ENCODE measurements at regions not wholly inside any gene's neighbourhood (a gene's known extent, or its start where the extent isn't known, plus 50 kb on each side); places are given as distances from the start of the nearest gene placed in this dataset.

DNA sequence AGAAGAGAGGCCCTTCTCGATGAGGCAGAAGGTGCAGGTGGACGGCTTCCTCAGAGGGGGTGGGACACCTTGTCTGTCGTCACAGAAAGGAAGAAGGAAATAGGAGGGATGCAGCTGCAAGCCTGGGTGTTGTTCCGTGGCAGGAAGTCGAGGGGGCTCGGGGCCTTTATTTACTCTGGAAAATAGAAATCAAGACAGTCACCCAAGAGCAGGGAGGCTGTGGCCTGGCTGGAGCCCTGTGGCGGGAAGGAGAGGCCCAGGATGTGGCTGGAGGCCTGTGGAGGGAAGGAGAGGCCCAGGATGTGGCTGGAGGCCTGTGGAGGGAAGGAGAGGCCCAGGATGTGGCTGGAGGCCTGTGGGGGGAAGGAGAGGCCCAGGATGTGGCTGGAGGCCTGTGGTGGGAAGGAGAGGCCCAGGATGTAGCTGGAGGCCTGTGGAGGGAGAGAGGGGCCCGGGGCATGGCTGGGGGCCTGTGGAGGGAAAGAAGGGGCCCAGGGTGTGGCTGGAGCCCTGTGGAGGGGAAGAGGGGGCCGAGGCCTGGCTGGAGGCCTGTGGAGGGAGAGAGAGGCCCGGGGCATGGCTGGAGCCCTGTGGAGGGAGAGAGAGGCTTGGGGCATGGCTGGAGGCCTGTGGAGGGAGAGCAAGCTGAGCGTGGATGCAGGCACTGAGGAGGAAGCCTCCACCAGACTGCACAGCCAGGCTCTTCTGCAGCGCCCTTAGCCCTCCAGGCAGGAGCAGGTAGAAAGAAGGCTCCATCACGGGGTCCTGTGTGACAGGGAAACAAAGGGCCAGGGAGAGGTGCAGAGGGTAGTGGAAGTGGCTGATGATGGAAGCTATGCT lies 97.3 kb upstream of the SFMBT2 start:
- no peak for DNase-seq (ENCODE audit: low read depth in 2 of 2)

DNA sequence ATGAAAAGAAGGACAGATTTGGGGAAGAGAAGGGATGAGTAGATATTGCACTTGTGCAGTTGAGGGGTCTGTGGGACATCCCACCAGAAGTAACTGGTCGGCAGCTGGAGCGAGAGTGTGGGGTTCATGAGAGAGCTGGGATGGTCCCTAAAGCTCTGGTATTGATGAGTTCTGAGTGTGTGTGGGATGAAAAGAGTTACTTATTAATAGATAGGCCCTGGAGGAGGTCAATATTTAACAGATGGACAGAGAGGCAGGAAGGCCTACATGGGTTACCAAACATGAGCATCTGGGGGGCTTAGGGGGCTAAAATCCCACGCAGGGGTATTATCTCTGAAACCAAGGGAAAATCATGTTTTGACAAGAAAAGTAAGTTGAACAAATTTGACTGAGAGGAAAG lies 95.7 kb upstream of the SFMBT2 start:
- no peak for DNase-seq (ENCODE audit: low read depth in 2 of 2)

DNA sequence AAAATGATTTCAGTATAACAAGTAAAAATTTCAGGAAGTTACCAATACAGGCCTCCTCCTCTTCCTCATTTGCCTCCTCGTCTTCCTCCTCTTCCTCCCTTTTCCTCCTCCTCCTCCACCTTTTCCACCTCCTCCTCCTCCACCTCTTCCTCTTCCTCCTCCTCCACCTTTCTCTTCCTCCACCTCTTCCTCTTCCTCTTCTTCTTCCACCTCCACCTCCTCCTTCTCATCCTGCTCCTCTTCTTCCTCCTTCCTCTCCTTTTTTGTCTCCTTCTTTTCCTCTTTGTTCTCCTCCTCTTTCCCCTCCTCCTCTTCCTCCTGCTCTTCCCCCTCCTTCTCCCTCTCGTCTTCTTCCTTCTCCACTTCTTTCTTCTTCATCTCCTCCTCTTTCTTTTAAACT lies 94.4 kb upstream of the SFMBT2 start:
- DNase-seq (ENCODE audit: low read depth in 2 of 2) = no peak

DNA sequence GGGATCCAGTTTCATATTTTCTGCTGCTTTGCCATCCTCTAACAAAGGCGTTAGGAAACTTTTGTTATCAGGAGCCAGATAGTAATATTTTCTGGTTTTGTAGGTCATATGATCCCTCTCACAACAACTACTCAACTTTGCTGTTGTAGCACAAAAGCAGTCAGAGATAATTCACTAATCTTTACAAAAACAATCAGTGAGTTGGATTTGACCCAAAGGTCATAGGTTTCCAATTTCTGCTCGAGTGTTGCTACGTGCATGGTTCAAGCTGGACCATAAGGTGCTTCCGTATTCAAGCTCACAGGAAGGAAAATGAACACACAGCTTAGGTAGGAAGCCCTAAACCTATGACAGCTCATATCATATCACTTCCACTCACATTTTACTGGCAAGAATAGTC lies 92.4 kb upstream of the SFMBT2 start:
- DNase-seq (ENCODE audit: low read depth in 2 of 2) = no peak

DNA sequence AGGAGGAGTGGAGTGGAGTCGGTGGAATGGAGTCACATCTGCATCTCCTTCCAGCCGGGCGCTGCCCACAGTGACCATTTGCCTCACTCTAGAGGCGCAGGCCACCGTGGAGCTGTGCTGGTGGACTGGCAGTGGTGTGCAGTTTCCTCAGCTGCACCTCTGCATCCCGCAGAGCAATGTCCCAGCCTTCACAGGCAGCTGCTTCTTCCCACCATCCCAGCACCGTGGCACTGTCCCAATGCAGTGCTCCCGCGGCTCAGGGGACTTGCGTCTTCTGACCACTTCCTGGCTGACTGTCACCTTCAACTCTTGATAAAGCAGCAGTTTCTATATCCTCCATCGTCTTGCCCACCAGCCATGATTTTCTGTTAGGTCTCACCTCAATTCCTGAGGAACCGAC lies 90.3 kb upstream of the SFMBT2 start:
- DNase-seq (ENCODE audit: low read depth in 2 of 2) = no peak

DNA sequence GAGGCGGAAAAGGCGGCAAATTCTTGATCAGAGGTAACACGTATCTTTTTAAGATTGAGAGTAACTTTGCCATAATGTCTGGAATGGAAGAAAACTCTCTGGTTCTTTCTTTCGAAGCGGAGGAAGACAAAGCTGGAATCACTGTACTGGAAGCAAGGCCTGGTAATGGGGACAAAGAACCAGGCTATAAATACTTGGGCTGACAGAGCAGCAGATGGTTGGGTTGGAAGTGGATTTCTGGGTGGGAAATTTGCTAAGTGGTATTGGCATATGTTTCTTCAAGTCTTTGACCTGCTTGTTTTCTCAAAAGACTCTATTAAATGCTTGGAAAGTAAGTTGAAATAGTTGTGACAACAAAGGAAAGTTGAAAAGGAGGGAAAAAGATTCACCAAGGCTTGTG lies 87.3 kb upstream of the SFMBT2 start:
- DNase-seq (ENCODE audit: low read depth in 2 of 2) = no peak

DNA sequence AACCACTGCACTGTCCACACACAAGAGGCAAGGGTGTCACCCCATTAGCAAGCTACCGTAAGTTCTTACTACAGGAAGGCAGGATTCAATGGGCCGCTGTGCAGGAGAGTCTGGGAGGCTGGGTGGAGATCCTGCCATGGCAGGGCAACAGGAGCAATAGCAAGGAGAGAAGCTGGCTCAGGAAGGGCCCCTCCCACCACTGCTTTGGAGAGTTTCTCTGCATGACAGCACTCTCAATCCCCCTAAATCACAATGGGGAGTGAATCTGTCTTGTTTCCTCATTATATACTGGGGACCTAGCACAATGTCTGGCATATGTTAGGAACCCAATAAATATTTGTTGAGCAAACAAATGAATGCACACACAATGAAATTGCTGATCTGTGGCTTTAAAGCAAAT lies 83.2 kb upstream of the SFMBT2 start:
- no peak for DNase-seq (ENCODE audit: low read depth in 2 of 2)

DNA sequence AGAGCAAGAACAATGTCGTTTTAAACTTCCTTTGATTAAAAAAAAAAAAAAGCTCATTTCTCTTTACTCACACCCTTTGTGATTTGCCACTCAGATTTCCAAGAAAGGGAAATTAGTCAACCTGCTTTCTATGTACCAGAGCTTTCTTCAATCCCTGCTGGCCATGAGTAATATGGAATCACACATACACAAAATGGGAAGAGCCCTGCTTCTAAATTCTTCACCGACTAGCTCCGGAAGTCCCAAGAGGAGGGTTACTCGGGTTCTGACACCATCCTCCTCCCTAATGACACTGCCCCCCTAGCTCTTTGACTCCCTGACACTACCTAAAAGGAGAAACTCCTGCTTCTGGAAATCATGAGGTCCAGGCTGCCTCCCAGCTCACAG lies 81.8 kb upstream of the SFMBT2 start:
- DNase-seq (ENCODE audit: low read depth in 2 of 2) = no peak

DNA sequence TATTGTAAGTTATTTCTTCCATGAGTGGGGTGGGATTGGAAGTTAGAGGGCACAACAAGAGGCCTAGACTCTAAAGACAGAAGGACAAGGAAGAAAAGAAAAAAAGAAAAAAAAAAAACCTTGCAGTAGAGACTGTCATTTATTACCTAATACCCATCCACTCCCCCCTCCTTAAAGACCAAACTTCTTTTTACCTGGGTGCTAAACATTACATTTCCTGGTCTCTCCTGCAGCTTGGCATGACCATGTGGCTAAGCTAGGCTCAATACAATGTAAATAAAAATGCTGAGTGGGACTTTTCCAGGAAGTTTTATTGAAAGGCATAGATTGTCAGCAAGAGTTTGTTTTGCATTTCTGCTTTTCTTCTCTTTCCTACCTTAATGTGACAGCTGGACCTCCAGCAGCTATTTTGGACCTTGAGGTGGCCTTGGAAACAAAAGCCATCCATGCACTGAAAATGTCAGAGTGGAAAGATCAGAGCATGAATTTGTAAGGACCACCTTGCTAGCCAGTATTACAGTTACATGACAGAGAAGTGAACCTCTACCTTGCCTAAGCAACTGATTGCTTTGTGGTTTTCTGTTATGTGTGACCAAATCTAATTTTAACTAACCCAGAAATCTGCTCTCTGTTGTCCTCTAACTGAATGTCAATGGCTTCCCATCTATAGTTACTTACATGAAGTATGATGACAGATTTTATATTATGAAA lies 81.3 kb upstream of the SFMBT2 start:
- DNase-seq (ENCODE audit: low read depth in 2 of 2) = no peak

DNA sequence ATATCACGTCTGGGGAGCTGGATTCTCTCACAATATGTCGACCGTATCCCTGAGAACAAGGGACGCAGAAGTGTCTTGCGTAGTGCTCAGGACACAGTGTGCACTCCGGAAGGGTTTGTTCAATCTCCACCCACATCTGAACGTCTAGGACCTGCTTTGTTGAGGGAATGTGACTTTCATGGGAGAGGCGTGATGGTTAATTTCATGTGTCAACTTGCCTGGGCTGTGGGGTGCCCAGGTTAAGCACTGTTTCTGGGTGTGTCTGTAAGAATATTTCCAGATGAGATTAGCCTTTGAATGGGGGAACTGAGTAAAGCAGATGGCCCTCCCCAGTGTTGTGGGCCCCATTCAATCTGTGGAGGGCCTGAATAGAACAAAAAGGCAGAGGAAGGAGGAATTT lies 80.4 kb upstream of the SFMBT2 start:
- no peak for DNase-seq (ENCODE audit: low read depth in 2 of 2)

DNA sequence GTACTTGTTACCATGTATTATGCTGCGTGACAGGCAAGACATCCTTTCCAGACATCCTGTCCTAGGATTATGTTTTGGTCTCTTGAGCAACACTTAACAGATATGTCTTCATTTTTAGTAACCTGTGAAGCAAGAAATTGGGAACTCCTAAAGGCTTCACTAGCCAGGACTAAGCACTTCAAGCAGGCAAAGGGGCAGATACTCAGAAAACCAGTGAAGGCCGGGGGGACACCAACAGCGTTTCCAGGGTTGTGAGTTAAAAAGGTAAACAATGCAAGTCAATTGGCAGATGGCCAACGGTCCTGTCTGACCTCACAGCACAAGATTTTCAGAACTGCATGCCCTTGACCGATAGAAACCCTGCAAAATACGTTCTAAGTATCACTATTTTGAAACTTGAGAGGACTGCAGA lies 77.6 kb upstream of the SFMBT2 start:
- no peak for DNase-seq (ENCODE audit: low read depth in 2 of 2)

DNA sequence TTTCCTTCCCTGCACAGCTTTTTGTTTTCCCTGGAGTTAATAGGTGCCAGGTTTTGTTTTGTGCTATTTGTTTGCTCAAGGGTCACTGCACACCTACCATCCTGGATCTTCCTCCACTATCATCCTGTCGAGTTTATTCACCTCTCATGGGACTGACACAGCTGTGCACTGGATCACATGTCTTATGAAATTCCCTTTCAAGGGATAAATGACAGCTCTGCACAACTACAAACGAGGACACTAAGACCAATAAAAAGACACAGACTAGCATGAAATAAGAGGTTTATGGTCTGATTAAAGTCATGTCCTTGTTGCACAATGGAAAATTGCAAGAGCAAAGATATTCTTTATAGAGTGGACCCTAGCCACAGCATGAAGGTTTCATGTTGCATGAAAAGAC lies 76.7 kb upstream of the SFMBT2 start:
- DNase-seq (ENCODE audit: low read depth in 2 of 2) = no peak

DNA sequence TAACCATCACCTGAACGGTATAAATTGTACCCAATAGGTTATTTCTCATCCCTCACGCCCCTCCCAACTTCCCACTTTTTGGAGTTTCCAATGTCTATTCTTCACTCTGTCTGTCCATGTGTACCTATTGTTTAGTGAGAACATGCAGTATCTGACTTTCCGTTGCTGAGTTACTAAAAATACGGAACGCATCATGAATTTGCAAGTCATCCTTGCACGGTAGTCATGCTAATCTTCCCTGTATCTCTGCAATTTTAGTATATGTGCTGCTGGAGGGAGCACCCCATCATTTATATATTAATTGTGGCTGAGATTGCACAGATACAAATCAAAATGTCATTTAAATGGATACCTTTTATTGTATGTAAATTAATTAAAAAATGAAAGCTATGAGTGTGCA lies 75.7 kb upstream of the SFMBT2 start:
- DNase-seq (ENCODE audit: low read depth in 2 of 2) = no peak

DNA sequence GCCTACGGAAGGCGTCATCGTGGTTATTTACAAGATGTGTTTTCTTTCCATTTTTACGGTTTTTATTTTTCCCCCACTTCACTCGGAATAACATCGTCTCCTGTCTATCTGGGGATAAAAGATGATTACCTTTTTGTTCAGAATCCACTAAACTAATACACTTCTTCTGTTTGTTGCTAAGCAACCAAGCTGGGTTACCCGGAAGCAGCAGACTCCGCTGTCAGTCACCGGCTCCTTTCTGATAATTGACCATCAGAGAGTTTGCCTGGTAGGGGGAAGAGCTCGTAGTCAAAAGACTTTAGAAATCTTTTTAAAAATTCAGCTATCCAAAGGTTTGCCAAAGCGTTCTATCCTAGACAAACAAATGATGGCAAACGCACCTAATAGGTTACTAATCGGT lies 75.0 kb upstream of the SFMBT2 start:
- no peak for DNase-seq (ENCODE audit: low read depth in 2 of 2)

DNA sequence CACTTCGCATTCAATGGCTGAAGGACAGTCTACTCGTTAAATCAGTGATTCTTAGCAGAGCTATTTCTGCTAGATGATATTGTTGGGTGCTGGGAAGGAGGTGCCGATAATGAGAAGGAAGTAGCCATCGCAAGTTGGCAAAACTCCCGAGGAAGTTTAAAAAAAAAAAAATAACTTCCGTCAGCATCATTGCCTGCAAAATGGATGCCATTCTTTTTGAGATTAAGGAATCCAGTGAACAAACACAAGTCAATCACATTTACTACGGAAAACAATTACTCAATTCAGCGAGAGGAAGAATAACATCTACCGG lies 74.4 kb upstream of the SFMBT2 start:
- no peak for DNase-seq (ENCODE audit: low read depth in 2 of 2)

DNA sequence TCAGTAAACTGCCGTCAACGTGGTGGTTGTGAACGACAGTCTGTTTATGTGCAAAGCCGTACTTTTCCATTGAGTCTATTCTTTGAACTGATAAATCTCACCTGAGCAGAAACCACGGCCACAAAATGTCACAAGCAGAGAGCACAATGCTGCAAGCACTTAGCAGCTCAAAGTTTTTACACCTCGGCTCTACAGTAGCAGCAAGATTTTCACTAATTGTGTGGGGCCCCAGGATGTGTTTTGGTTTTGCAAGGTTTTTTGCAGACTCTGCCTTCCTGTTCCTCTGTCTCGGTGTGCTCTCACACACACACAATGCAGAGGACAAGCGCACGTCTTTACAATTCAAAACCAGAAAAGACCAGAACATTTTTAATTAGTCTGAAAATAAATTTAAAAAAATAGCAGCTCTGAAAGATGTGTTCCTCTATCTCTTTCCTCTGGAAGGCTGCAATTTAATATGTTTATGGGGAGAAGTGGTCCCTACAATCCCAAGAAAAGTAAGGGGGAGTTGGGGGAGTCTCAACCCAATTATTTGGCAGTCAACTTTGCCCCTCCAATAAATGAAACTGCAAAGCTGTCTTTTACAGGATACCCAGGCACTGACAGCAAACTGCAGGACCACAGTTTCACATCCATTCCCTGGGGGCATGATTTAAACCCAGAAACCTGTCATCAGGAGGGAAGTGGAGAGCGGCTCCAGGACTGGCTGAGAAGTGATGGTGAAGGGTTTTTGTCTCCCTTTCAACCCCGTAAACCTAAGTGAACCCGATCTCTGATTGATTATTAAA lies 73.8 kb upstream of the SFMBT2 start:
- DNase-seq (ENCODE audit: low read depth in 2 of 2) = peak in 1 of 2 donors; percentile 18

DNA sequence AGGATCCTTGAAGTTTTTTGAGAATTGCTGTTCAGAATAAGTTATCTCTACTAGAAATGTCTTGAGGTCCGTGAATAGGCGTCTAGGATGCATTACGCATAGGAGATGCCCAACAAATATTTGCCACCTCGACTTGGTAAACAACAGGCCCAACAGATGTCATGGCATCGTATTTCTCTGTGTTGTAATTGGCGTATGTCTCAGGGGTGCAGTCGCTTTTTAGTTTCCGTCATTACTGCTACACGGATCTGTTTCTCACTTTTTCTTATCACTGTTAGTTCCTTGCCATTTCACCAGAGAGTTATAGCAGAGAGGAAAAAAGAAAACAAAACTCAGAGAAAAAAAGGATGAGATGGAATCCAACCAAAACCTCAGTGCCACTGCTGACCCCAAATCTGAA lies 73.0 kb upstream of the SFMBT2 start:
- DNase-seq (ENCODE audit: low read depth in 2 of 2) = no peak

DNA sequence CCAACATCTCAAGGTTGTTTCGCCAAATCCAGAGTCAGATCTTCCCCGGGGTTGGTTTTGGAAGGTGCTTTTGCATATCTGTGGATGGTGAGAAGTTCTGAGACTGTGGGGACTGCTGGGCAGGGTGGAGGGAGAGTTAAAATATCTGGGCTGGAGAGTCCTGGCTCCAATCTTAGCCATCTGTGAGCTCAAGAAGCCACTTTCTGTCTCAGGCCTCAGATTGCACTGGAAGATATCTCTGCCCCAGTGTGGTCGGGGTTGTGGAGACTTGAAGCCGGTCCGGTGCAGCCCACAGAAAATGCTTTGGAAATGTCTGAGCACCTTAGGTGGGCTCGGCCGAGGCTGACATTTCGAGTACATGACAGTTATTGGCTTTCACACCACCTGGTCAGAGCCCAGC lies 72.2 kb upstream of the SFMBT2 start:
- no peak for DNase-seq (ENCODE audit: low read depth in 2 of 2)

DNA sequence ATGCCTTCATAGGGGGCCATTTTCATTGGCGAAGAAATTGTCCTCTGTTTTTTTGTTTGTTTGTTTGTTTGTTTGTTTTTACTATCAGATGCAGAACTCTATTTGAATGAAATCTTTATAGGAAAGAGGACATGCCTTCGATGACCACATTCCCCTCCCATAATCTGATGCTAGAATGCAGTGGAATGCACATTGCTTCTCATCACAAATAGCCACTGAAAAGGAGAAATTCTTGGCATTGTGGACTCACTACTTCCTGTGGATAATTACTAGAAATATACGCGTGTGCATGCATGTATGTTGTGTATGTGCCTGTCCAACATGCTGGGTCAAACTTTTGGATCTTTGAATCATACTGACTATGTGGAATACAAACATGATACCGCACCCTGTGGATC lies 70.5 kb upstream of the SFMBT2 start:
- DNase-seq (ENCODE audit: low read depth in 2 of 2) = no peak

DNA sequence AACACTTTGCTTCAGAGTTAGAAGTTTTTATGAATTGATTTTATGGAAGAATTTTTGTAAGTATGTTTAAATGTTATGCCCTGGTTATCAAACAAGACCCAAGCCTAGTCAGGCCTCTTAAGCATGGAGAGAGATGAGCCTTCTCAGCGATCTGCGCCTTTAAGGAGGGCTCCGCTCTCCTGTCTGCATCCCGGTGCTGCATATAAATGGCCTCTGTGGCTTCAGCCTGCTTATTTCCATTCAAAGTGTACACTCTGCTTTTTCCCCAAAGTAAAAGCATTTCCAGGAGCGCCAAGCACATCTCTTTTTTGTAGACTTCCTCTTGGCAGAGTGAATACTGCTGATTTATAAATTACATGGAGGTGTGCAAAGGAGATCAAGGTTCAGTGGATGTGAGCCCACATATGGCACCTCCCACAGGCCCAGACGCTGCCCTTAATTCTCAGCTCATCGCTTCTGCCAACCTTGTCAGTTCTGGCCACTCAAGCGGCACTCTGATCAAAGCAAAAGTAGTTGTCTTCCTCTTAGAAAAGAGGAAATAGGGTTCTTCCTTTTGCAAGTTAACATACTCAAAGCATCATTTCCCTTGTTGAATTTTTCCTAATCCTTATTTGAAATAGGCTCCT lies 70.0 kb upstream of the SFMBT2 start:
- no peak for DNase-seq (ENCODE audit: low read depth in 2 of 2)

DNA sequence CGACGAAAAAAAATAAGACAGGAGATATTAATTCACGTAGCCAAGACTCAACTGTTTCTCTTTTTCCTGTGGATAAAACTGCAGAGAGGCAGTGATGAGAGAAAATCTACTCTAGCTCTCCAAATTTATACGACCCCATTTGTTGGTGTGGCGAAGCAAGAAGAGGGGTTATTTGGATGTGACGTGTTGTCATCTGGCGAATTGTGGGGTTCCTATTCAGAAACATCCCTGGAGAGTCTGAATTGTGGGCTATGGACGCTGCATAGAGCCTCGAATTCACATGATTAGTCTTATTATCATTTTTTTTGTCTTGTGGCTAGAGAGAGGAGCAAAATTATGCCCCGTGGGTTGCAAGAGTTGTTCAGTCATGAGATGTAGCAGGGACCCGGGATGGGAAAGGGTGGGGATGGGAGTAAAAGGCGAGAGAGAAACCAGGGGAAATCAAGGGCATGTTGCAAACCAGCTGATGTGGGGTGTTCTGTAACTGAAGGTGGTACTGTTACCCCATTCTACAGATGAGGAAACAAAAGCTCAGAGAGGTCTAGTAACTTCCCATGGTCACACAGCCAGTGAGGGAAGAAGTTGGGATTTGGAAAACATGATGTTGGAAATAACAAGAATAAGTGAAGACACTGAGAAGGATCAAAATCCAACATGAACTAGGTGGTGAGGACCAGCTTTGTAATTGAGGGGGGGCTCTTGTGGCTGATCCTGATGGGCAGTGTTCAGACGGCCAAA lies 69.2 kb upstream of the SFMBT2 start:
- DNase-seq (ENCODE audit: low read depth in 2 of 2) = no peak

All from activated CD4-positive, alpha-beta T cell treated with anti-CD3 and anti-CD28 coated beads for 24 hours (primary cell).